Vagina (tissue), 2 donors: ENCODE measurements at regions not wholly inside any gene's neighbourhood (a gene's known extent, or its start where the extent isn't known, plus 50 kb on each side); places are given as distances from the start of the nearest gene placed in this dataset.

ENCODE experiments used
- POLR2A ChIP-seq, 2 donors: fragments of 450-650 bp; IDR thresholded peaks; one replicate each; pipeline ENCODE4 v1.6.1; 2017; ENCODE audit warnings: antibody characterized with exemption in 2 of 2, mild to moderate bottlenecking in 2 of 2, moderate library complexity in 2 of 2
- POLR2AphosphoS5 ChIP-seq, 2 donors: sonication (generic); formaldehyde crosslinking; IDR thresholded peaks; one replicate each; pipeline ENCODE4 v1.9.0; 2017; ENCODE audit warnings: antibody characterized with exemption in 2 of 2, mild to moderate bottlenecking in 2 of 2, low read depth in 1 of 2; ENCODE audit not compliant: insufficient read depth in 1 of 2
- TF ChIP-seq, protein P1 (sequence below), 3 experiments: fragments of 450-650 bp in 2 of 3; fragments of 200-600 bp in 1 of 3; sonication (generic) in 1 of 3; IDR thresholded peaks; one replicate each; pipeline ENCODE4 v1.5.1; 2017 to 2019; ENCODE audit warnings: antibody characterized with exemption in 3 of 3, mild to moderate bottlenecking in 2 of 3, moderate library complexity in 2 of 3

DNA sequence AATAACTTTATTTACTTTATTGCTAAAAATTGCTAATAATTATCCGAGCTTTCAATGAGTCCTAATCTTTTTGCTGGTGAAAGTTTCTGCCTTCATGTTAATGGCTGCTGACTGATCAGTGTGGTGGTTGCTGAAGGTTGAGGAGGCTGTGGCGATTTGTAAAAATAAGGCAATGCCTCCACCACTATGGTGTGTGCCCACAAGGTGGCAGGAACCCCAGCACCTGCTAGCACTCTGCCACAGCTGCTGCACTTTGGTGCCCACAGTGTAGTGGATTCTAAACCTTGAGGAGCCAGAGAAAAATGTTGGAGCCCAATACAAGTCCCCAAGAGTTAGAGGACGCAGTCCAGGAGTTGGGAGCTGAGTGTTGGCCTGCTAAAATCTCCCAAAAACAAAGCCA, 1237.1 kb downstream of the PCDH19 start:
- TF ChIP-seq POLR2A (IDR thresholded peaks at IDR 0.05), result no peak
- TF ChIP-seq, protein P1, sequence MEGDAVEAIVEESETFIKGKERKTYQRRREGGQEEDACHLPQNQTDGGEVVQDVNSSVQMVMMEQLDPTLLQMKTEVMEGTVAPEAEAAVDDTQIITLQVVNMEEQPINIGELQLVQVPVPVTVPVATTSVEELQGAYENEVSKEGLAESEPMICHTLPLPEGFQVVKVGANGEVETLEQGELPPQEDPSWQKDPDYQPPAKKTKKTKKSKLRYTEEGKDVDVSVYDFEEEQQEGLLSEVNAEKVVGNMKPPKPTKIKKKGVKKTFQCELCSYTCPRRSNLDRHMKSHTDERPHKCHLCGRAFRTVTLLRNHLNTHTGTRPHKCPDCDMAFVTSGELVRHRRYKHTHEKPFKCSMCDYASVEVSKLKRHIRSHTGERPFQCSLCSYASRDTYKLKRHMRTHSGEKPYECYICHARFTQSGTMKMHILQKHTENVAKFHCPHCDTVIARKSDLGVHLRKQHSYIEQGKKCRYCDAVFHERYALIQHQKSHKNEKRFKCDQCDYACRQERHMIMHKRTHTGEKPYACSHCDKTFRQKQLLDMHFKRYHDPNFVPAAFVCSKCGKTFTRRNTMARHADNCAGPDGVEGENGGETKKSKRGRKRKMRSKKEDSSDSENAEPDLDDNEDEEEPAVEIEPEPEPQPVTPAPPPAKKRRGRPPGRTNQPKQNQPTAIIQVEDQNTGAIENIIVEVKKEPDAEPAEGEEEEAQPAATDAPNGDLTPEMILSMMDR (IDR thresholded peaks at IDR 0.05), result no peak
- TF ChIP-seq POLR2AphosphoS5 (IDR thresholded peaks at IDR 0.05; ENCODE audit: insufficient read depth in 1 of 2, low read depth in 1 of 2), result no peak
